ENCODE measurements at regions not wholly inside any gene's neighbourhood (a gene's known extent, or its start where the extent isn't known, plus 50 kb on each side); places are given as distances from the start of the nearest gene placed in this dataset.
"Not testable (repeated sequence)": the region's sequence is repeated elsewhere in the genome, so short reads cannot be mapped to it uniquely, and the experiment has no call there.

DNA sequence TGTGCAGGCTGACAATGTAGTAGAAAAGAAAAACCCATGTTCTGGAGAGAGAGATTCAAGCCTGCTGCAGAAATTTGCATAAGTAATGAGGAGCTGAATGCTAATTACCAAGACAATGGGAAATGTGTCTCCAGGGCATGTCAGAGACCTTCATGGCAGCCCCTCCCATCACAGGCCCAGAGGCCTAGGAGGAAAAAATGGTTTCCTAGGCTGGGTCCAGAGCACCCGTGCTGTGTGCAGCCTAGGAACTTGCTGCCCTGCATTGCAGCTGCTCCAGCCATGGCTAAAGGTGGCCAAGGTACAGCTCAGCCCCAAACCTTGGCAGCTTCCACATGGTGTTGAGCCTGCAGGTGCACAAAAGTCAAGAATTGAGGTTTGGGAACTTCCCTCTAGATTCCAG, 402.3 kb downstream of the PRR32 start:
- DNase-seq: not testable (repeated sequence)

DNA sequence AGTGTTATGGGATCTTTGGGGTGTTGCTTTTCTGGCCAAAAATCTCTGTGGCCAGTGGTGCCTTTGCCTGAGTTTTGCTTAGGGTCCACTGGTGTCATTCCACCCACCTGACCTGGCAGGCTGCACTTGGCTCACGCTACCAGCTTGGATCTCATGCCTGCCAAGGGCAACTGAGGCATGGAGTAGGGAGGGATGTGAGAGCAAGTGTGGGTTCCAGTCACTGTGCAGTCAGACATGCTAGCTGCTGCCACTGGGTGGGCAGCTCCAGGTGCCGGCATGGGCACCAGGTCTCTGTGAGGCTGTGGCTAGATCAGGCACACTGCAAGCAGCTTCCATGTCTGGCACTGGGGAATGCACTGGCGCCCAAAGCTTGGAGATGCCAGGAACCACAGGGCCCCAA, 424.1 kb downstream of the PRR32 start:
- DNase-seq: no peak

DNA sequence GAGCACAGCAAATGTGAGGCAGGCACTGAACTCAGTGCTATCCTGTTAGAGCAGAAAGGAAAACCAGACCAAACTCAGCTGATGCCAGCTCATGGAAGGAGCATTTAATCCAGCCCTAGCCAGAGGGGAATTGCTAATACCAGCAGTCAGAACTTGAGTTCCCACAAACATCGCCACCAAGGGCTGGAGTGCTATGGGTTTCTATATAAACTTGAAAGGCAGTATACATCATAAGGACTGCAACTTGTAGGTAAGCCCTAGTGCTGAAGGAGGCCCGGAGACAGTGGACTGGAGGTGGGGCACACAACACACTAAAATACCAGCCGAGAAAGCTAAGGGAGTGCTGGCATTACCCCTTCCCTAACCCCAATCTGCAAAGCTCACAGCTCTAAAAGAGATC, 440.2 kb downstream of the PRR32 start:
- DNase-seq: no peak

DNA sequence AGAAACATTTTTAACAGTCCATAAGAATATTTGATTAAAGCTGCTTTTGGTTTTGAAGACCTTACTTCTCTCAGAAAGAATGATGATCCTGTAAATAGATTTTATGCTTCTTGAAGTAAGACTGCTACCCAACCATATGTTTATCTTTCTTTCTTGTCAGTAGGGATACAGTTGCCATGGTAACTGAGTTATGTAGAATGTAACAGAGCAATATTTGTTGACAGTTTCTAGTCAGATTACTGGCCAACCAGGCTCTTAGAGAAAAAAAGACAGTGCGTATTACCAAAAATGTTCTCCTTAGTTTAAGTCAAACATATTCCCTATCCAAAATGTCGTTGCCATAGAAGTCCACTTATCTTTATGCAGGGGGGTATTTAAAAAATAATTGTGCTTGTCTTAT, 456.8 kb downstream of the PRR32 start:
- DNase-seq: no peak

DNA sequence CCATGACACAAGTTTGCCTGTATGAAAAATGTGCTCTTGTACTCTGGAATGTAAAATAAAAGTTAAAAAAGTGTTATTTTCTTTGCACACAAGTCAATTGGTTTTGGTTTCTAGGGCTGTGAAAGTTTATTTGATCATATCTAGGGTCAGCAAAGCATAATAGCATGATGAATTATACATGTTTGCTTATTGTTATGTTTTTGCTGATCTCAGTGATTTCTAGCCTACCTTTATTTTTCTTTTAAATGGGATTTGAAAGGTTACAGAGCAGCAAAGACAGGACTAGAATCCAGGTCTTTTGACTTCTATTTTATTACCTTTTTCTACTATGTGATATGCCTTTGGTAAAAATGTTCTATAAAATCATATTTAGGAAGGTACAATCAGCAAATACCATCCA, 481.0 kb downstream of the PRR32 start:
- no peak for DNase-seq

DNA sequence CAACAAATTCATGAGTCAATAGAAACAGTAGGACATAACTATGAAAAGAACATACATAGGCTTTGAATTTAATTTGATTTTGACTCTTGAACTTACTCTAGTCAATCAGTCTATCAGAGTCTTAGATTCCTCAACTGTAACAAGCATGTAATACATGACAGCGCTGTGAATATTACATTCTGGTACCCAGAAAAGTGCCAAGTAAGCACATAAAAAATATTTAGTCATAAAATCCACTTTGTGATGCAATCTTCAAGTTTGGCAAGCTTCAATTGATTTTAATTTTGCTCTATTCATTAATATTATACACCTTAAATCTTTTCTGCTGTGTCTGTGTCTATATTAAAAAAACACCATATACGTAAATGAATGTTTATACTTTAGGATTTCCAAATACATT, 483.3 kb downstream of the PRR32 start:
- no peak for DNase-seq

DNA sequence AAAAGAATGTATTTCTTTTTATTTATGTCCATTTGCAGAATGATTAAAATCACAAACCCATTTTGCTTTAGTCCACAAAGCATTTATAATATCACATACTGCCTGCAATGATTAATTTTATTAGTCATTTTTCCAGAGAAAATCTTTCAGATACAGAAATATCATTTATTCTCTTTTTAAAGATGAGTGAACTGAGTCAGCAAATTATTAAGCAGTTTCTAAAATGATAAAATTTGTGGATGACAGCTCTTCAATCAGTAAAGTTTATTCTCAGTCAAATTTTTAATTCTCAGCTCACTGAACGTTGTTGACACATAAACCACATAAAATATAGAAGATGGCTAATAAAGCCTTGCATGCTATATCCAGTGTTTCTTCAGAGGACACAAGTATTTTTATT, 485.5 kb downstream of the PRR32 start:
- no peak for DNase-seq

DNA sequence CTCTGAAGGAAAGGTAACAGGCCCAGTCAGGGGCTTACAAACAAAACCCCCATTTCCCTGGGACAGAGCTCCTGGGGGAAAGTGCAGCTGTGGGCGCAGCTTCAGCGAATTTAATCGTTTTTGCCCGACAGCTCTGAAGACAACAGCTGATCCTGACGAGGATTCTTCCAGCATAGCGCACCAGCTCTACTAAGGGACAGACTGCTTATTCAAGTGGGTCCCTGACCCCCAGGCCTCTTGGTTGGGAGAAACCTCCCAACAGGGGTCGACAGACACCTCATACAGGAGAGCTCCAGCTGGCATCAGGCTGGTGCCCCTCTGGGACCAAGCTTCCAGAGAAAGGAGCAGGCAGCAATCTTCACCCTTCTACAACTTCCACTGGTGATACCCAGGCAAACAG, 486.7 kb downstream of the PRR32 start:
- no peak for DNase-seq

DNA sequence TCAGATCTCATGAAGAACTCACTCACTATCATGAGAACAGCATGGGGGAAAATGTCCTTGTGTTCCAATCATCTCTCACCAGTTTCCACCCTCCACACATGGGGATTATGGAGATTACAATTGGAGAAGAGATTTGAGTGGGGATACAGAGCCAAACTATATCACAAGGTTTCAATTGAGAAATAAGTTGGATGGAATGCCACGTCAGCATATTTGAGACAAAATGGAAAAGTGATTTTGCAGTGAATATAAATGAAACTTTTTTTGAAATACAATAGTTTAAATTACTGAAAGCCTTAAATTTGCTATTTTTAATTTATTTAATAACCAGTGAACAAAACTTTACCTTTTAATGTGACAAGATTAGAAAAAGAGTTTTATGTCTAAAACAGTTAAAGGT, 494.1 kb downstream of the PRR32 start:
- no peak for DNase-seq

DNA sequence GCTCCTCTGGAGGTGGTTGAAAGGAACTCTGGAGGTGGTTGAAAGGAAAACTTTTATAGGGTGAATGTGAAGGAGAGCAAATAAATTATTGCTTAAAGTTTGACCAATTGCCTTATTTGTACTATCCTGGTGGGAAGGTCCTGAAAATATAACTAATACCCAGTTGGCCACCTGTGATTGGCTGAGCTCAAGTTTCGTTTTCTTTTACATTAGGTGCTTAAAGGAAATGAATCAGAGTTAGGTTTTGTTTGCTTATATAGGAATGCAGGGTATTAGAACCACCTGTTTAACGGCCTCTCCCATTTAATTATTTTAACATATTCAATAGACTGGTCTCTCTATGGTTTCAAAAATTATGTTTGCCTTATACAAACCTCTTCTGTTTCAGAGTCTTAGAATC, 497.6 kb downstream of the PRR32 start:
- DNase-seq: no peak

DNA sequence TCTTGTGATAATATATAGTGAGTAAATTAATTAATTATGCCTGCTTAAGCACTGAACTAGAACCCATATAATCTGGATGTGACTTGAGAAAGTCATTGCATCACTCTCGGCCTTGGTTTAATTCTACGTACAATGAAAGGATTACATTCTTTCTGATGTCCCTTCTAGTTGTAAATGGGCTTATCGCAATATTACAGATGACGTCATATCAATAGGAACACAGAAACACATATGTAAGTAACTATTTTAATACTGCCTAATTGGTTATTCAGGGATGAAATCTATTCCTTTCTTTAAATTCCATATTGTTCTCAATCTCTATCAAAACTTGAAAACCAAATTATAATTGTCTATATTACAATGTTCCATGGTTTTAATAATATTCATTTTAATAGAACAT, 504.6 kb downstream of the PRR32 start:
- DNase-seq: no peak
